ENCODE measurements at regions not wholly inside any gene's neighbourhood (a gene's known extent, or its start where the extent isn't known, plus 50 kb on each side); places are given as distances from the start of the nearest gene placed in this dataset.

DNA sequence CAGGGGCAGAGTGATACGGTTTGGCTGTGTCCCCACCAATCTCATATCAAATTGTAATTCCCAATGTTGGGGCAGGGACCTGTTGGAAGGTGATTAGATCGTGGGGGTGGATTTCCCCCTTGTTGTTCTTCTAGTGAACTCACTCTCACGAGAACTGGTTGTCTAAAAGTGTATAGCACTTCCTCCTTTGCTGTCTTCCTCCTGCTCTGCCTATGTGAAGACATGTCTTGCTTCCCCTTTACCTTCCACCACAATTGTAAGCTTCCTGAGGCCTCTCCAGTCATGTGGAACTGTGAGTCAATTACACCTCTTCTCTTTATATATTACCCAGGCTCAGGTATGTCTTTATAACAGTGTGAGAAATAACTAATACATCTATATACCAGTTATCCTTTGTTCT lies 706.4 kb upstream of the KLHL1 start:
- no peak for TF ChIP-seq YY1 (IDR thresholded peaks at IDR 0.05; ENCODE audit: insufficient read depth, insufficient read length)
- TF ChIP-seq SUZ12 (IDR thresholded peaks at IDR 0.05; ENCODE audit: extremely low read depth, insufficient read depth, insufficient read length), result no peak
